Lower leg skin (tissue), 3 donors: ENCODE measurements at regions not wholly inside any gene's neighbourhood (a gene's known extent, or its start where the extent isn't known, plus 50 kb on each side); places are given as distances from the start of the nearest gene placed in this dataset.

Experiments
- POLR2A ChIP-seq, 2 donors: fragments of 450-650 bp; IDR thresholded peaks; one replicate each; pipeline ENCODE4 v1.6.1; 2016 to 2017; ENCODE audit warnings: antibody characterized with exemption in 2 of 2, mild to moderate bottlenecking in 1 of 2, moderate library complexity in 1 of 2
- TF ChIP-seq, protein P1 (sequence below), 3 donors: fragments of 450-650 bp; IDR thresholded peaks; one replicate each; pipeline ENCODE4 v1.5.1; 2016; ENCODE audit warnings: antibody characterized with exemption in 3 of 3, mild to moderate bottlenecking in 3 of 3, moderate library complexity in 2 of 3

DNA sequence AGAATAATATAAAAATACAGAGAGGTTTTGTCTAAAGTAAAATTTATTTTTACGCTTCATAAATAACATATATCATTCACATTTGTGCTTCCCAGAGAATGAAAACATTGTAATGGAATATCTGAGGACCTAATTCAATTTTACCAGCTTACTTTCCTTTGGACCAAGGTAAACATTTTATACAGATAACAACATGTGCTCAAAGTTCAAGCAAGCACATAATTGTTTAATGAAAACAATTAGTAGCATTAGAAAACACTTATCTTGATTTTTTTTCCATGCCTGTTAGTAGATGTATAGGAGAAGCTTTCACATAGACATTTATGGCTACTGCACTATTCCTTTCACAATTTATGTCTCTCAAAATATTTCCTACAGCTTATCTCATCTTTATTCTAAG lies 400.0 kb downstream of the ZIC1 start:
- TF ChIP-seq, protein P1, sequence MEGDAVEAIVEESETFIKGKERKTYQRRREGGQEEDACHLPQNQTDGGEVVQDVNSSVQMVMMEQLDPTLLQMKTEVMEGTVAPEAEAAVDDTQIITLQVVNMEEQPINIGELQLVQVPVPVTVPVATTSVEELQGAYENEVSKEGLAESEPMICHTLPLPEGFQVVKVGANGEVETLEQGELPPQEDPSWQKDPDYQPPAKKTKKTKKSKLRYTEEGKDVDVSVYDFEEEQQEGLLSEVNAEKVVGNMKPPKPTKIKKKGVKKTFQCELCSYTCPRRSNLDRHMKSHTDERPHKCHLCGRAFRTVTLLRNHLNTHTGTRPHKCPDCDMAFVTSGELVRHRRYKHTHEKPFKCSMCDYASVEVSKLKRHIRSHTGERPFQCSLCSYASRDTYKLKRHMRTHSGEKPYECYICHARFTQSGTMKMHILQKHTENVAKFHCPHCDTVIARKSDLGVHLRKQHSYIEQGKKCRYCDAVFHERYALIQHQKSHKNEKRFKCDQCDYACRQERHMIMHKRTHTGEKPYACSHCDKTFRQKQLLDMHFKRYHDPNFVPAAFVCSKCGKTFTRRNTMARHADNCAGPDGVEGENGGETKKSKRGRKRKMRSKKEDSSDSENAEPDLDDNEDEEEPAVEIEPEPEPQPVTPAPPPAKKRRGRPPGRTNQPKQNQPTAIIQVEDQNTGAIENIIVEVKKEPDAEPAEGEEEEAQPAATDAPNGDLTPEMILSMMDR (IDR thresholded peaks at IDR 0.05) = no peak
- TF ChIP-seq POLR2A (IDR thresholded peaks at IDR 0.05) = no peak
